LoVo (cell line): ENCODE measurements at regions not wholly inside any gene's neighbourhood (a gene's known extent, or its start where the extent isn't known, plus 50 kb on each side); places are given as distances from the start of the nearest gene placed in this dataset.

ENCODE experiments used
- DNase-seq: peaks from one replicate; pipeline ENCODE4 v3.0.0-alpha.2; 2016; ENCODE audit warnings: low spot score

- DNase-seq, result no peak
Measured at GRCh38 chr3:69535613-69536012, 149.7 kb upstream of the FRMD4B start.

GRCh38 chr3:69532547-69533224, 146.8 kb upstream of the FRMD4B start:
- no peak for DNase-seq

- no peak for DNase-seq
Measured at GRCh38 chr3:69531576-69532546, 146.0 kb upstream of the FRMD4B start.

GRCh38 chr3:69530554-69530953, 144.7 kb upstream of the FRMD4B start:
- no peak for DNase-seq

GRCh38 chr3:69527498-69527897, 141.6 kb upstream of the FRMD4B start:
- no peak for DNase-seq

- no peak for DNase-seq
Measured at GRCh38 chr3:69524816-69525215, 138.9 kb upstream of the FRMD4B start.

- no peak for DNase-seq
Measured at GRCh38 chr3:69521286-69521685, 135.4 kb upstream of the FRMD4B start.

GRCh38 chr3:69511361-69511760, 125.5 kb upstream of the FRMD4B start:
- DNase-seq, result no peak

GRCh38 chr3:69510481-69511030, 124.7 kb upstream of the FRMD4B start:
- DNase-seq, result no peak

GRCh38 chr3:69509288-69509687, 123.4 kb upstream of the FRMD4B start:
- DNase-seq, result no peak

GRCh38 chr3:69505770-69506407, 120.0 kb upstream of the FRMD4B start:
- no peak for DNase-seq

GRCh38 chr3:69504232-69504631, 118.3 kb upstream of the FRMD4B start:
- no peak for DNase-seq

- no peak for DNase-seq
Measured at GRCh38 chr3:69500604-69501003, 114.7 kb upstream of the FRMD4B start.

GRCh38 chr3:69499899-69500421, 114.1 kb upstream of the FRMD4B start:
- DNase-seq, result no peak

- no peak for DNase-seq
Measured at GRCh38 chr3:69499422-69499821, 113.5 kb upstream of the FRMD4B start.

GRCh38 chr3:69496856-69497255, 111.0 kb upstream of the FRMD4B start:
- DNase-seq, result no peak

- DNase-seq, result no peak
Measured at GRCh38 chr3:69494185-69494584, 108.3 kb upstream of the FRMD4B start.

GRCh38 chr3:69493157-69493556, 107.3 kb upstream of the FRMD4B start:
- no peak for DNase-seq

- no peak for DNase-seq
Measured at GRCh38 chr3:69491975-69492374, 106.1 kb upstream of the FRMD4B start.

- DNase-seq, result no peak
Measured at GRCh38 chr3:69490971-69491370, 105.1 kb upstream of the FRMD4B start.

GRCh38 chr3:69490235-69490634, 104.3 kb upstream of the FRMD4B start:
- no peak for DNase-seq

GRCh38 chr3:69488026-69488425, 102.1 kb upstream of the FRMD4B start:
- DNase-seq, result no peak
